Gastrocnemius medialis (tissue), 4 donors: ENCODE measurements at regions not wholly inside any gene's neighbourhood (a gene's known extent, or its start where the extent isn't known, plus 50 kb on each side); places are given as distances from the start of the nearest gene placed in this dataset.

Experiments used
- ATAC-seq, 2 donors: fragments of 150-250 bp; one replicate each; pipeline ENCODE4 v1.9.1; 2016
- DNase-seq, 2 donors: peaks; one replicate each; pipeline ENCODE4 v3.0.0-alpha.2; 2019
- H3K27ac ChIP-seq, 4 donors: fragments of 200-600 bp; sonication (generic); 1 replicate in 1 of 4; 2 replicates in 3 of 4; pipeline ENCODE4 v1.5.1; 2016 to 2018; ENCODE audit warnings: mild to moderate bottlenecking in 2 of 4, moderate library complexity in 1 of 4
- H3K27me3 ChIP-seq, 3 donors: fragments of 200-600 bp; sonication (generic) in 2 of 3; 1 replicate in 1 of 3; 2 replicates in 2 of 3; pipeline versions ENCODE4 v1.5.1 to v1.6.0; 2016 to 2019; ENCODE audit warnings: mild to moderate bottlenecking in 1 of 3, moderate library complexity in 1 of 3
- H3K36me3 ChIP-seq, 2 donors: fragments of 200-600 bp; sonication (generic) in 1 of 2; one replicate each; pipeline ENCODE4 v1.5.1; 2017 to 2018
- H3K4me1 ChIP-seq, 2 donors: fragments of 200-600 bp; sonication (generic) in 1 of 2; one replicate each; pipeline ENCODE4 v1.5.1; 2016 to 2017; ENCODE audit warnings: mild to moderate bottlenecking in 2 of 2
- H3K4me3 ChIP-seq, 4 donors: fragments of 200-600 bp; sonication (generic) in 3 of 4; 1 replicate in 1 of 4; 2 replicates in 3 of 4; pipeline ENCODE4 v1.5.1; 2016 to 2019; ENCODE audit warnings: mild to moderate bottlenecking in 2 of 4
- H3K9me3 ChIP-seq, 3 donors: fragments of 200-600 bp; sonication (generic) in 2 of 3; 1 replicate in 1 of 3; 2 replicates in 2 of 3; pipeline ENCODE4 v1.5.1; 2016 to 2019
- CTCF ChIP-seq, 5 experiments: fragments of 450-650 bp in 3 of 5; fragments of 200-600 bp in 2 of 5; sonication (generic) in 2 of 5; IDR thresholded peaks in 4 of 5; conservative IDR thresholded peaks in 1 of 5; 1 replicate in 4 of 5; 2 replicates in 1 of 5; pipeline ENCODE4 v1.5.1; 2016 to 2019; ENCODE audit warnings: antibody characterized with exemption in 5 of 5, mild to moderate bottlenecking in 3 of 5, moderate library complexity in 3 of 5
- POLR2A ChIP-seq, 2 donors: fragments of 450-650 bp; IDR thresholded peaks; one replicate each; pipeline ENCODE4 v1.6.1; 2017; ENCODE audit warnings: antibody characterized with exemption in 2 of 2, mild to moderate bottlenecking in 2 of 2, moderate library complexity in 2 of 2
- in situ Hi-C, 4 donors: fragments of 200-750 bp; cut with MboI; loops; one replicate each; pipeline versions ENCODE4 v1.15.0 to v1.8.0; 2017; ENCODE audit warnings: low sequenced_read_pairs in 4 of 4
- intact Hi-C: fragments of 100-400 bp; cut with DNase I; formaldehyde crosslinking; loops from one replicate; pipeline ENCODE4 v1.15.1; 2023; ENCODE audit warnings: low total_unique reads

- DNase-seq (no peak), ATAC-seq (no peak)
- intact Hi-C loops: no loop called here
Observed at GRCh38 chr19:31529121-31529520, 179.9 kb upstream of the TSHZ3 start.

GRCh38 chr19:31530781-31531180, 181.5 kb upstream of the TSHZ3 start:
- no peaks in the 10 kb centered on the region for H3K9me3 ChIP-seq
- H3K36me3 ChIP-seq: no peaks in the 10 kb centered on the region
- ATAC-seq: no peak
- in situ Hi-C loops (loop anchor here in 1 of 4 donors (25.0 kb wide), 1 partner anchor 843 kb away; no protein-coding TSS in a partner anchor), intact Hi-C loops (no loop called here)
- H3K4me3 ChIP-seq: no peak overlapping the region
- H3K4me1 ChIP-seq: no peaks in the 10 kb centered on the region
- no peak for DNase-seq
- TF ChIP-seq CTCF (IDR thresholded peaks at IDR 0.05 in 4 of 5, conservative IDR thresholded peaks at IDR 0.05 in 1 of 5): no peak
- no peak for TF ChIP-seq POLR2A (IDR thresholded peaks at IDR 0.05)
- no peaks in the 10 kb centered on the region for H3K27me3 ChIP-seq
- no peak overlapping the region for H3K27ac ChIP-seq

More at GRCh38 chr19:31529121-31529520, 179.9 kb upstream of the TSHZ3 start:
- in situ Hi-C loops: loop anchor here in 1 of 4 donors (25.0 kb wide), 1 partner anchor 842 kb away; no protein-coding TSS in a partner anchor
- H3K27me3 ChIP-seq: no peaks in the 10 kb centered on the region
- H3K27ac ChIP-seq: no peak overlapping the region
- no peak overlapping the region for H3K4me3 ChIP-seq
- H3K9me3 ChIP-seq: peaks cover 0 to 3% (median 0%) of the 10 kb centered on the region in 3 donors
- no peak for TF ChIP-seq POLR2A (IDR thresholded peaks at IDR 0.05)
- no peak for TF ChIP-seq CTCF (IDR thresholded peaks at IDR 0.05 in 4 of 5, conservative IDR thresholded peaks at IDR 0.05 in 1 of 5)
- H3K36me3 ChIP-seq: no peaks in the 10 kb centered on the region
- H3K4me1 ChIP-seq: no peaks in the 10 kb centered on the region

GRCh38 chr19:31531326-31531725, 182.1 kb upstream of the TSHZ3 start:
- ATAC-seq: no peak
- intact Hi-C loops (no loop called here), in situ Hi-C loops (loop anchor here in 1 of 4 donors (25.0 kb wide), 1 partner anchor 844 kb away; no protein-coding TSS in a partner anchor)
- H3K9me3 ChIP-seq: no peaks in the 10 kb centered on the region
- no peak for DNase-seq
- H3K36me3 ChIP-seq: no peaks in the 10 kb centered on the region
- no peak overlapping the region for H3K4me3 ChIP-seq
- H3K27ac ChIP-seq: no peak overlapping the region
- TF ChIP-seq CTCF (IDR thresholded peaks at IDR 0.05 in 4 of 5, conservative IDR thresholded peaks at IDR 0.05 in 1 of 5): no peak
- TF ChIP-seq POLR2A (IDR thresholded peaks at IDR 0.05): no peak
- no peaks in the 10 kb centered on the region for H3K4me1 ChIP-seq
- H3K27me3 ChIP-seq: no peaks in the 10 kb centered on the region

GRCh38 chr19:31532034-31532433, 182.8 kb upstream of the TSHZ3 start:
- Histone ChIP-seq H3K27ac (no peak overlapping the region), H3K27me3 (no peaks in the 10 kb centered on the region), H3K4me3 (no peak overlapping the region), H3K36me3 (no peaks in the 10 kb centered on the region), H3K9me3 (no peaks in the 10 kb centered on the region), H3K4me1 (no peaks in the 10 kb centered on the region)
- ATAC-seq: no peak
- intact Hi-C loops (no loop called here), in situ Hi-C loops (loop anchor here in 1 of 4 donors (25.0 kb wide), 1 partner anchor 845 kb away; no protein-coding TSS in a partner anchor)
- TF ChIP-seq POLR2A (IDR thresholded peaks at IDR 0.05) (no peak), CTCF (IDR thresholded peaks at IDR 0.05 in 4 of 5, conservative IDR thresholded peaks at IDR 0.05 in 1 of 5) (no peak)
- DNase-seq: no peak

- no peak for TF ChIP-seq POLR2A (IDR thresholded peaks at IDR 0.05)
- TF ChIP-seq CTCF (IDR thresholded peaks at IDR 0.05 in 4 of 5, conservative IDR thresholded peaks at IDR 0.05 in 1 of 5): no peak
- no peak for DNase-seq
- no peak overlapping the region for H3K27ac ChIP-seq
Observed at GRCh38 chr19:31533114-31533513, 183.9 kb upstream of the TSHZ3 start.

More at GRCh38 chr19:31533114-31533513, 183.9 kb upstream of the TSHZ3 start:
- no peak for ATAC-seq
- no peaks in the 10 kb centered on the region for H3K4me1 ChIP-seq
- no peaks in the 10 kb centered on the region for H3K9me3 ChIP-seq
- no peaks in the 10 kb centered on the region for H3K36me3 ChIP-seq
- H3K4me3 ChIP-seq: no peak overlapping the region
- no peaks in the 10 kb centered on the region for H3K27me3 ChIP-seq
- in situ Hi-C loops (loop anchor here in 1 of 4 donors (25.0 kb wide), 1 partner anchor 846 kb away; no protein-coding TSS in a partner anchor), intact Hi-C loops (no loop called here)
